SK-N-SH treated with all-trans-retinoic acid at 6 μM for 48 hours (cell line): ENCODE measurements at regions not wholly inside any gene's neighbourhood (a gene's known extent, or its start where the extent isn't known, plus 50 kb on each side); places are given as distances from the start of the nearest gene placed in this dataset.
"Not testable (repeated sequence)": the region's sequence is repeated elsewhere in the genome, so short reads cannot be mapped to it uniquely, and the experiment has no call there.

ENCODE experiments used
- RARB ChIP-seq: fragments of 250-450 bp; sonication (Bioruptor Pico); IDR thresholded peaks from 2 replicates; pipeline ENCODE4 v1.8.0; 2021; ENCODE audit warnings: mild to moderate bottlenecking, moderate library complexity
- ZFP3 ChIP-seq: fragments of 250-450 bp; sonication (Bioruptor Pico); IDR thresholded peaks from 2 replicates; pipeline ENCODE4 v1.5.0; 2020; ENCODE audit warnings: mild to moderate bottlenecking, moderate library complexity
- ZFP30 ChIP-seq: fragments of 450-650 bp; formaldehyde crosslinking; IDR thresholded peaks from 2 replicates; pipeline ENCODE4 v1.5.0; 2022; ENCODE audit warnings: mild to moderate bottlenecking, moderate library complexity
- TF ChIP-seq, protein P1 (sequence below): fragments of 250-450 bp; sonication (Bioruptor Pico); IDR thresholded peaks from 2 replicates; pipeline ENCODE4 v1.5.1; 2020; ENCODE audit warnings: low read depth, mild to moderate bottlenecking, moderate library complexity

DNA sequence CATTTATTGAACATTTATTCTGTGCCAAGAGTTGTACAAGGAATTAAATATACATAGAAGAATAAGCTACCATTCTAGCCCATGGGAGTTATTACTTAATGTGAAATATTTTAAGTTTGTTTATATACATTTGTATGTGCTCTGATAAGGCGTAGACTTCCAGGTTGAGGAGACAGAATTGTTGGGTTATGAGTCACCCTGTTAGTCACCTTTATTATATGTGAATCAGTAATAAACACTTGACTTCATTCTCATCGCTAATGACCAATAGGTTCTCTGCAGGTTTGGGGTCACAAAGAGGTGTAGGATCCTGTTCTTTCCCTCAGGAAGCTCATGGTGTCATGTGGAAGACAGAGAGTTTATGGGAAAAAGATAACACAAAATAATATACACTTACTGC lies 116.9 kb downstream of the SRGAP2 start:
- TF ChIP-seq ZFP3, RARB, ZFP30 (CRISPR knock-in tag): not testable (repeated sequence)
- TF ChIP-seq, protein P1, sequence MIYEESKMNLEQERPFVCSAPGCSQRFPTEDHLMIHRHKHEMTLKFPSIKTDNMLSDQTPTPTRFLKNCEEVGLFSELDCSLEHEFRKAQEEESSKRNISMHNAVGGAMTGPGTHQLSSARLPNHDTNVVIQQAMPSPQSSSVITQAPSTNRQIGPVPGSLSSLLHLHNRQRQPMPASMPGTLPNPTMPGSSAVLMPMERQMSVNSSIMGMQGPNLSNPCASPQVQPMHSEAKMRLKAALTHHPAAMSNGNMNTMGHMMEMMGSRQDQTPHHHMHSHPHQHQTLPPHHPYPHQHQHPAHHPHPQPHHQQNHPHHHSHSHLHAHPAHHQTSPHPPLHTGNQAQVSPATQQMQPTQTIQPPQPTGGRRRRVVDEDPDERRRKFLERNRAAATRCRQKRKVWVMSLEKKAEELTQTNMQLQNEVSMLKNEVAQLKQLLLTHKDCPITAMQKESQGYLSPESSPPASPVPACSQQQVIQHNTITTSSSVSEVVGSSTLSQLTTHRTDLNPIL, result not testable (repeated sequence)
